Stimulated activated naive CD8-positive, alpha-beta T cell treated with anti-CD3 and anti-CD28 coated beads, Interleukin-15, amount 100 ng/mL, for 72 hours (primary cell): ENCODE measurements at regions not wholly inside any gene's neighbourhood (a gene's known extent, or its start where the extent isn't known, plus 50 kb on each side); places are given as distances from the start of the nearest gene placed in this dataset.

Source experiments
- ATAC-seq: fragments of 150-1000 bp; cut with Tn5 transposase; 2 replicates; pipeline ENCODE4 v1.10.0; 2021; ENCODE audit warnings: mild to moderate bottlenecking, moderate library complexity
- DNase-seq, 2 donors: peaks; one replicate each; pipeline ENCODE4 v3.0.0; 2021 to 2022
- H3K27ac Mint-ChIP-seq, 2 donors: one replicate each; pipeline ENCODE4 v1.8.0; 2022; ENCODE audit warnings: mild to moderate bottlenecking in 2 of 2, mixed read lengths in 2 of 2, moderate library complexity in 2 of 2
- H3K27me3 Mint-ChIP-seq: one replicate; pipeline ENCODE4 v1.8.0; 2022; ENCODE audit warnings: mixed read lengths
- H3K4me1 Mint-ChIP-seq: one replicate; pipeline ENCODE4 v1.8.0; 2022; ENCODE audit warnings: mild to moderate bottlenecking, mixed read lengths
- H3K4me3 Mint-ChIP-seq, 2 donors: one replicate each; pipeline ENCODE4 v1.8.0; 2022; ENCODE audit warnings: mild to moderate bottlenecking in 2 of 2, mixed read lengths in 2 of 2, moderate library complexity in 1 of 2
- H3K9me3 Mint-ChIP-seq, 2 donors: one replicate each; pipeline ENCODE4 v1.8.0; 2022; ENCODE audit warnings: mixed read lengths in 2 of 2

- peaks cover 38% of the 10 kb centered on the region for H3K27me3 Mint-ChIP-seq
- ATAC-seq: no peak
- peaks cover 0 to under 1% of the 10 kb centered on the region in 2 donors for H3K9me3 Mint-ChIP-seq
These were observed 126.0 kb downstream of the CTTN start for GRCh38 chr11:70524096-70524922.

DNA sequence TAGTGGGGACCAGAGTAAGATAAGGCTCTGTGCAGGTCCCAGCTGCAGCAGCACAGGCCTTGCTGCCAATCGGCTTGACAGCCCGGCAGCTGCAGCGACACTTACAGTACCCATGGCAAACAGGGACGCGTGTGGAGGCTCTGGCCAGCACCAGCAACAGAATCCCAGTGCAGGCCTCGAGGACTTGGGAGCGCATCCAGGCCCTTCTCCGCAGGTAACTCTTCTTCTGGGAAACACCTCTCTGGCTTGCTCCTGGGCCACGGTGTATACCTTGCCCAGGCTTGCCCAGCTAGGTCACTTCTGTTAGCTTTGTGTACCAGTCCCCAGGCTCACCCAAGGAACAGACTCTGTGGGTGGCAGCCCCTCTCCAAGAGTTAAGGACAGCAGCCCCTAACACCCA, 126.7 kb downstream of the CTTN start:
- DNase-seq (no peak), ATAC-seq (no peak)
- Mint-ChIP-seq H3K27ac (no peak overlapping the region), H3K4me3 (no peak overlapping the region), H3K4me1 (peaks cover 6% of the 10 kb centered on the region), H3K9me3 (peaks cover 0 to 7% of the 10 kb centered on the region in 2 donors), H3K27me3 (peaks cover 38% of the 10 kb centered on the region)

More at GRCh38 chr11:70524096-70524922, 126.0 kb downstream of the CTTN start:
- Mint-ChIP-seq H3K4me1 (peaks cover 6% of the 10 kb centered on the region), H3K4me3 (no peak overlapping the region), H3K27ac (no peak overlapping the region)
- DNase-seq: no peak

DNA sequence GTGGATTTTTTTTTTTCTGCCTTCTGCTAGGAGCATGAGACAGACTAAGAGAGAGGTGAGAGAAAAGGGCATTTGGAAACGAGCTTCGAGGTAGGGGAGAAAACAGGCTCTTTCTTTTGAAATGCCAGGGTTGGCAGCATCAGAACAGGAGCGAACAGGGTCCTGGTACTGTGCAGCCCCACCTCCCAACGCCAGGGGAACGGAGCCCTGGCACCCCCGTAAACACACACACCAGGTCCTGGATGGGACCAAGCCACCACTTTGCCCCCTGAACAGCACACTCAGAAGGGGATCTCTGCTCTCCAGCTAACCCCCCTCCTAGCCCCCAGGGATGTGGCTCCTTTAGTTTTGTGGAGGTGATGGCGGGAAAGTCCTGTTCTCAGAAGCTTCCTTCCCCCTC, 127.1 kb downstream of the CTTN start:
- ATAC-seq: no peak
- DNase-seq: no peak
- peaks cover 35% of the 10 kb centered on the region for H3K27me3 Mint-ChIP-seq
- no peak overlapping the region for H3K27ac Mint-ChIP-seq
- peaks cover 6% of the 10 kb centered on the region for H3K4me1 Mint-ChIP-seq
- no peak overlapping the region for H3K4me3 Mint-ChIP-seq
- H3K9me3 Mint-ChIP-seq: peaks cover 0 to 7% of the 10 kb centered on the region in 2 donors

- no peak for ATAC-seq
- peaks cover 26% of the 10 kb centered on the region for H3K27me3 Mint-ChIP-seq
- peaks cover 6% of the 10 kb centered on the region for H3K4me1 Mint-ChIP-seq
- H3K4me3 Mint-ChIP-seq: no peak overlapping the region
- DNase-seq: no peak
- peaks cover 0 to 7% of the 10 kb centered on the region in 2 donors for H3K9me3 Mint-ChIP-seq
- H3K27ac Mint-ChIP-seq: peak overlapping the region in 1 of 2 donors; percentile 92
These were observed 128.1 kb downstream of the CTTN start for GRCh38 chr11:70526116-70527045.

DNA sequence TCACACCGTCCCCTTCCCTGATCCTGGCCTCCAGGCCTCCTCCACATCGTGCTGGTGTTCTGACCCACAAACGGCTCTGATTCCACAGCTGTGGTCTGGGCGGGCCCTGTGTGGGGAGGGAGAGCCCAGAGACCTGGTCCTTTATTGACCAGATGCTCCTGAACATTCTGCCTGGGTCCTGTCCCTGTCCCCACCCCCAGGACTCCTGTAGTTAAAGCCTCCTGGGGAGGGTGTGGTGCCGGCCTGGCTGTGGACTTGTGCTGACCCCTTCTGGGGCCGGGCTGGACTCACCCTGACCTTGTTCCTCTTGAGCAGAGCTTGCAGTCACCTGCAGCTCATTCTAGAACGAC, 128.7 kb downstream of the CTTN start:
- Mint-ChIP-seq H3K4me3 (no peak overlapping the region), H3K27me3 (peaks cover 19% of the 10 kb centered on the region), H3K27ac (peak overlapping the region in 1 of 2 donors; percentile 92), H3K9me3 (peaks cover 0 to 7% of the 10 kb centered on the region in 2 donors), H3K4me1 (peaks cover 6% of the 10 kb centered on the region)
- no peak for DNase-seq
- ATAC-seq: no peak

DNA sequence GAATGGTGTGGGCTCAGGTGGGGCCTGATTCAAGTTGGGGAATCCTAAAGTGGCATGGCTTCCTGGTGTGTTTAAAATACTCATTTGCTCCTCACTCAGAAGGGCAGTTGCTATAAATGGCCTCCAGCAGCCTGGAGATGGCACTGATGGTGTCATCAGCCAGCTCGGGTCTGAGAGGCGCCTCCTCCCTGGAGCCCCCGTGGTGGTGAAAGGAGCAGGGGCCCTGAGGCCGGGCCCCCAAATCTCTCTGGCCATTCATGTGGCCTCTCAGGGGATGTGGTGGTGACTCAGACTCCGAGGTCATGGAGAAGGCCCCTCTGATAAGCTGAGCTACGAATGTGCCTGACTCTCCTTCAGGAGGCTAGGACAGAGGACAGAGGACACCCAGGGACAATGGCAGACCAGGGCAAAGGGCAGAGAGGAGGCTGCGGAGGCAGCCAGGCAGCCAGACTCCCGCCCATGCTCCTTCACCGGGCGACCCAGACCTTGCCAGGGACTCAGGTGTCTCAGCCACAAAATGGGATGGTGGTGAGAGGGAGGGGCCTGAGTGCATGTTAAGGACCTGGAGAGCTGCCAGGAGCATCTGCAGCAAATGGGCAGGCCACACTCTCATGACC, 129.2 kb downstream of the CTTN start:
- H3K4me1 Mint-ChIP-seq: peaks cover 3% of the 10 kb centered on the region
- no peak overlapping the region for H3K4me3 Mint-ChIP-seq
- peaks cover 0 to 7% of the 10 kb centered on the region in 2 donors for H3K9me3 Mint-ChIP-seq
- peaks cover 14% of the 10 kb centered on the region for H3K27me3 Mint-ChIP-seq
- no peak for DNase-seq
- ATAC-seq: no peak
- H3K27ac Mint-ChIP-seq: no peak overlapping the region

GRCh38 chr11:70528046-70528793, 129.9 kb downstream of the CTTN start:
- no peak overlapping the region for H3K4me3 Mint-ChIP-seq
- H3K27me3 Mint-ChIP-seq: peaks cover 7% of the 10 kb centered on the region
- H3K27ac Mint-ChIP-seq: no peak overlapping the region
- peaks cover 0 to 7% of the 10 kb centered on the region in 2 donors for H3K9me3 Mint-ChIP-seq
- no peak for ATAC-seq
- DNase-seq: no peak
- H3K4me1 Mint-ChIP-seq: no peaks in the 10 kb centered on the region

- no peak for ATAC-seq
- DNase-seq: no peak
- H3K27me3 Mint-ChIP-seq: no peaks in the 10 kb centered on the region
- peaks cover 0 to 7% of the 10 kb centered on the region in 2 donors for H3K9me3 Mint-ChIP-seq
- no peak overlapping the region for H3K27ac Mint-ChIP-seq
- H3K4me1 Mint-ChIP-seq: no peaks in the 10 kb centered on the region
- H3K4me3 Mint-ChIP-seq: no peak overlapping the region
These were observed 130.7 kb downstream of the CTTN start for GRCh38 chr11:70528794-70529580.

DNA sequence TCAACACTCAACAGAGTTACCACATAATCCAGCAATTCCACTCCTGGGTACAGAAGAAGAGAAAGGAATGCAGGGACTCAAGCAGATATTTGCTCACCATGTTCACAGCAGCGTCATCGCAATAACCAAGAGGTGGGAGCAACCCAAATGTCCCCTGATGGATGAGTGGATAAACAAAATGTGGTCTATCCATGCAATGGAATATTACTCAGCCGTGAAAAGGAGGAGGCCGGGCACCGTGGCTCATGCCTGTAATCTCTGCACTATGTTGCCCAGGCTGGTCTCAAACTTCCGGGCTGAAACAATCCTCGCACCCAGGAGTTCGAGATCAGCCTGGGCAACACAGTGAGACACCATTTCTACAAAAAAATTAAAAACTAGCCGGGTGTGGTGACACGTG, 131.7 kb downstream of the CTTN start:
- DNase-seq: no peak
- Mint-ChIP-seq H3K9me3 (peaks cover 1 to 9% of the 10 kb centered on the region in 2 donors), H3K27ac (no peak overlapping the region), H3K27me3 (no peaks in the 10 kb centered on the region), H3K4me1 (no peaks in the 10 kb centered on the region), H3K4me3 (no peak overlapping the region)
- ATAC-seq: no peak

DNA sequence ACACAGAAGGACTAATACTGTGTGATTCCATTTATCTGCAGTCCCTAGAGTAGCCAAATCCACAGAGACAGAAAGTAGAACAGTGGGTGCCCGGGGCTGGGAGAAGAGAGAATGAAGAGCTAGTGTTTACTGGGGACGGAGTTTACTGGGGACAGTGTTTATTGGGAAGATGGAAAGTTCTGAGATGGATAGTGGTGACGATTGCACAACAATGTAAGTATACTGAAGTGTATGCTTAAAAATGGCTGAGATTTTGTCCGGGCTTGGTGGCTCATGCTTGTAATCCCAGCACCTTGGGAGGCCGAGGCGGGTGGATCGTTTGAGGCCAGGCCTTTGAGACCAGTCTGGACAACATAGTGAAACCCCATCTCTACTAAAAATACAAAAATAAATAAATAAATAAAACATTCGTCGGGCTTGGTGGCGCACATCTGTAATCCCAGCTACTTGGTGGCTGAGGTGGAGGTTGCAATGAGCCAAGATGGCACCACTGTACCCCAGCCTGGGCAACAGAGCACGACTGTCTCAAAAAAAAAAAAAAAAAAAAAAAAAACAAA, 132.4 kb downstream of the CTTN start:
- H3K9me3 Mint-ChIP-seq: peaks cover 5 to 15% of the 10 kb centered on the region in 2 donors
- H3K27me3 Mint-ChIP-seq: no peaks in the 10 kb centered on the region
- no peak overlapping the region for H3K4me3 Mint-ChIP-seq
- no peaks in the 10 kb centered on the region for H3K4me1 Mint-ChIP-seq
- ATAC-seq: no peak
- no peak overlapping the region for H3K27ac Mint-ChIP-seq
- DNase-seq: no peak

DNA sequence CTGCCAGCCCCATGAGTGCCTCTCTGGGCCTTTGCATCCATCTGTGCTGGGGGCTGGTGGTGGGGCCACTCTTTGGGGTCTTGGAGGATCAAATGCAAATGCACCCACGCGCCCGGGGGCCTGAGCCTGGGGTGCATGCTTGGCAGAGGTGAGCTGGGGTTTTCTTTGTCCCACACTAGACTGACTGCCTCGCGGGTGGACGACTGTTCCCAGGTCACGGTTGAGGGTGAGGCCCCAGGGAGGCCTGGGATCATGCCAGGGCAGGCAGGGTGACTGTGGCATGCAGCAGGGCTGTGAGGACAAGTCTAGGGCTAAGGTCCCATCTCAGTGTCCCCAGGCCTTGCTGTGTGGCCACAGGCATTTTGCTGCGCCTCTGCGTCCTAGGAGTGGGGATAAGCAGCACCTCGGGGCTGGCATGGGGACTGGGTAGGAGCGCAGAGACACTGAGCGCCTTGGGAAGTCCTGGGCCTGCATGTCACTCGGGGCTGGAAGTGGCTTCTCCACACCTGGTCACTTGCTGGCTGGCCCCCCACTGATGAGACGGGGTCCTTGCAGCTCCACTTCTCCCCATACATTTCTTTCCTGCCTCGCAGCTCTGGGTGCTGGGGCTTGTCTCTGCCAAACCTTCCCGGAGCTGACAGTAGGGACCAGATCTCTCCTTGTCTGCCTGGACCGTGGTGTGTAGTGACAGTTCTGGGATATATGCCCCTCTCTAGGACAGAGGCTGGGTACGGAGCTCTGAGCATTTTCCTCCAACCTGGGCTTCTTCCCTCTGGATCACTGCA, 133.1 kb downstream of the CTTN start:
- Mint-ChIP-seq H3K4me1 (no peaks in the 10 kb centered on the region), H3K27ac (no peak overlapping the region), H3K27me3 (no peaks in the 10 kb centered on the region), H3K9me3 (peaks cover 5 to 15% of the 10 kb centered on the region in 2 donors), H3K4me3 (no peak overlapping the region)
- no peak for ATAC-seq
- DNase-seq: no peak

DNA sequence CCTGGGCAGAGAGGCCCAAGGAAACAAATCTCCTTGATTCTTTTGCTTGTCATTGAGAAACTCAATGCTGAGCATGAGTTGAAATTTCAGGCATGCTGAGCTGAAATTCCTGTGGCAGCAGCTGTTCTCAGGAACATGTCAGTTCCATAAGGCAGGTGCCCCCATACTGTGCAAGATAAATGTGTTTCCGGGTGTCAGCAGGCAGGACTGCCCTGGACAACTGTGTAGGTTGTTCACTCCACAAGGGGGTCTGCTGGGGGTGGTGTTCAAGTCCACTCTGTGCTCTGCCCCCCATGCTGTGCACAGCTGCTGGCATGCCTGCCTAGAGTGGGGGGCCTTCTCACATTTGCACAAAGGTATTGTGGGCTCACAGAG, 133.7 kb downstream of the CTTN start:
- no peaks in the 10 kb centered on the region for H3K4me1 Mint-ChIP-seq

DNA sequence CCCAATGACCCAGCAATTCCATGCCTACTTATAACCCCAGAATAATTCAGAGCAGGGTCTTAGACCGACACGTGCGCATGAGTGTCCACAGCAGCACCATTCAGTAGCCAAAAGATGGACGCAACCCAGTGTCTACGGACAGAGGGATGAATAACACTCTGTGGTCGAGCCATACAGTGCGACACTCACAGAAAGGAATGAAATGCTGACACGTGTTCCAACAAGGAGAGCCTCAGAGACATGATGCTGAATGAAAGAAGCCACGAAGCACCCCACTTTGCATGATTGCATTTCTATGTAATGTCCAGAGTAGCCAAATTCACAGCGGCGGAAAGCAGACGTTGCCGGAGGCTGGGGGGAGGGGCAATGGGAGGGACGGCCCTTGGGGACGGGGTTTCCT, 134.4 kb downstream of the CTTN start:
- DNase-seq (no peak), ATAC-seq (no peak)
- no peaks in the 10 kb centered on the region for H3K4me1 Mint-ChIP-seq
- no peak overlapping the region for H3K27ac Mint-ChIP-seq
- peaks cover 5 to 15% of the 10 kb centered on the region in 2 donors for H3K9me3 Mint-ChIP-seq
- H3K4me3 Mint-ChIP-seq: no peak overlapping the region
- no peaks in the 10 kb centered on the region for H3K27me3 Mint-ChIP-seq

More for the DNA sequence above, 133.7 kb downstream of the CTTN start:
- no peak overlapping the region for H3K27ac Mint-ChIP-seq
- no peak for DNase-seq
- H3K27me3 Mint-ChIP-seq: no peaks in the 10 kb centered on the region
- no peak for ATAC-seq
- H3K9me3 Mint-ChIP-seq: peaks cover 5 to 15% of the 10 kb centered on the region in 2 donors
- H3K4me3 Mint-ChIP-seq: no peak overlapping the region
